Activated CD4-positive, alpha-beta memory T cell treated with anti-CD3 and anti-CD28 coated beads for 36 hours (primary cell): ENCODE measurements at regions not wholly inside any gene's neighbourhood (a gene's known extent, or its start where the extent isn't known, plus 50 kb on each side); places are given as distances from the start of the nearest gene placed in this dataset.

Experiments used
- CTCF ChIA-PET: fragments of 350-600 bp; sonication (Branson Sonifier 250); formaldehyde crosslinking; loops from one replicate; lab custom pipeline; 2021; ENCODE audit warnings: antibody characterized with exemption, inconsistent platforms; lab: Charles Lee
- POLR2A ChIA-PET: fragments of 350-600 bp; sonication (Branson Sonifier 250); formaldehyde crosslinking; loops from one replicate; lab custom pipeline; 2021; ENCODE audit warnings: antibody characterized with exemption; lab: Charles Lee
- DNase-seq: peaks from one replicate; pipeline ENCODE4 v3.0.0-alpha.2; 2020
- H3K27ac Mint-ChIP-seq: one replicate; pipeline ENCODE4 v1.8.0; 2021; ENCODE audit warnings: mixed read lengths
- H3K27me3 Mint-ChIP-seq: one replicate; pipeline ENCODE4 v1.8.0; 2021; ENCODE audit warnings: mixed read lengths
- H3K36me3 Mint-ChIP-seq: one replicate; pipeline ENCODE4 v1.8.0; 2021; ENCODE audit warnings: mixed read lengths
- H3K4me1 Mint-ChIP-seq: one replicate; pipeline ENCODE4 v1.8.0; 2021; ENCODE audit warnings: low read depth, mixed read lengths
- H3K4me3 Mint-ChIP-seq: one replicate; pipeline ENCODE4 v1.8.0; 2021; ENCODE audit warnings: mild to moderate bottlenecking, mixed read lengths
- H3K9me3 Mint-ChIP-seq: one replicate; pipeline ENCODE4 v1.8.0; 2021; ENCODE audit warnings: mixed read lengths
- intact Hi-C: fragments of 100-400 bp; cut with micrococcal nuclease; formaldehyde crosslinking; loops from one replicate; pipeline ENCODE4 v1.15.1; 2023

DNA sequence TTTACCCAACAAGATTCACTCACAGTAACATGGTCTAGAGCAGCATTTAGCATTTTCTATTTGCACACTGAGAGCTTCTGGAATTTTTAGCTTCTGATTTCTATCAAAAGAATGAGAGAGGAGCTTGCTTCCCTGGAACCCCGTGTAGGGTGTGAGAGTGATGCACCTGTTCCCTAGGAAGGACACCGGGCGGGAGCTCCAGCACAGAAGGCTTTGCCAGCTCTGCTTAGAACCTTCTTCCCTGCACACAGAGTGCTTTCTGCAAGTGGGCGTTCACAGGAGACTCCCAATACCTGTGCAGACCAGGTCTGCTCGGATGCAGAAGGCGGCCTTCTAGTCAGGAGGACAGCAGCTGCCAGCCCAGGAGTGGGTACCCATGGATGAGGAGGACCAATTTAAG is 217.3 kb downstream of the TBXT start:
- intact Hi-C loops = no loop called here
- Mint-ChIP-seq H3K9me3 (no peaks in the 10 kb centered on the region), H3K36me3 (no peaks in the 10 kb centered on the region), H3K27ac (no peak overlapping the region), H3K27me3 (peaks cover 4% of the 10 kb centered on the region), H3K4me1 (no peaks in the 10 kb centered on the region), H3K4me3 (no peak overlapping the region)
- no peak for DNase-seq
- ChIA-PET POLR2A (no interaction called here), CTCF (no interaction called here)

DNA sequence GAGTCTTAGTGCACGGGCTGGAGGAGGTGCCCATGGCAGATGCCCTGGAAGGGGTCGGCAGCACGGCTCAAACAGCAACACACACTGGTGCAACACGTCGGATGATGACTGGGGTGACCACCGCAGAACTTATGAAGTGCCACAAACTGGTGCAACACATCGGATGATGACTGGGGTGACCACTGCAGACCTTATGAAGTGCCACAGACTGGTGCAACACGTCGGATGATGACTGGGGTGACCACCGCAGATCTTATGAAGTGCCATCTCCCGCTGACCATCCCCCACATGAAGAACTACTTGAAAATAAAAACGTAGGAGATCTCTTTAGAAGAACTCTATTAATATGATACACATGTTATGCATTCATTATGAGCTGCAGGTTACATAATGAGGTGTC is 218.3 kb downstream of the TBXT start:
- no peak overlapping the region for H3K4me3 Mint-ChIP-seq
- ChIA-PET CTCF (no interaction called here), POLR2A (no interaction called here)
- no peaks in the 10 kb centered on the region for H3K36me3 Mint-ChIP-seq
- H3K4me1 Mint-ChIP-seq = no peaks in the 10 kb centered on the region
- H3K27me3 Mint-ChIP-seq = peaks cover 2% of the 10 kb centered on the region
- no peaks in the 10 kb centered on the region for H3K9me3 Mint-ChIP-seq
- DNase-seq = no peak
- no peak overlapping the region for H3K27ac Mint-ChIP-seq
- intact Hi-C loops = no loop called here

DNA sequence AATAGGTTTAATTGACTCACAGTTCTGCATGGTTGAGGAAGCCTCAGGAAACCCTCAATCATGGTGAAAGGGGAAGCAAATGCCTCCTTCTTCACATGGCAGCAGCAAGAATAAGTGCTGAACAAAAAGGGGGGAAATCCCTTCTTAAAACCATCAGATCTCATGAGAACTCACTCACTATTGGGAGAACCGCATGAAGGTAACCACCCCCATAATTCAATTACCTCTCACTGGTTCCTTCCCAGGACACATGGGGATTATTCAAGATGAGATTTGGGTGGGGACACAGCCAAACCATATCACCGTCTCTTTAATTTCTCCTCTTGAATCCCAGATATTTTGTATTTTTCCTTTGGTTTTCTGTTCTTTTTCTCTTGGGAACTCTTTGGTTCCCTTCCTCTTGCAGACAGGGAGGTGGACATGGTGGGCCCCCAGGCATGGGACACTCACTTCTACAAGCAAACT is 223.6 kb downstream of the TBXT start:
- ChIA-PET CTCF (no interaction called here), POLR2A (no interaction called here)
- Mint-ChIP-seq H3K27ac (no peak overlapping the region), H3K27me3 (peaks cover under 1% of the 10 kb centered on the region), H3K36me3 (no peaks in the 10 kb centered on the region), H3K9me3 (peaks cover 7% of the 10 kb centered on the region), H3K4me3 (no peak overlapping the region), H3K4me1 (no peaks in the 10 kb centered on the region)
- intact Hi-C loops = no loop called here
- no peak for DNase-seq

DNA sequence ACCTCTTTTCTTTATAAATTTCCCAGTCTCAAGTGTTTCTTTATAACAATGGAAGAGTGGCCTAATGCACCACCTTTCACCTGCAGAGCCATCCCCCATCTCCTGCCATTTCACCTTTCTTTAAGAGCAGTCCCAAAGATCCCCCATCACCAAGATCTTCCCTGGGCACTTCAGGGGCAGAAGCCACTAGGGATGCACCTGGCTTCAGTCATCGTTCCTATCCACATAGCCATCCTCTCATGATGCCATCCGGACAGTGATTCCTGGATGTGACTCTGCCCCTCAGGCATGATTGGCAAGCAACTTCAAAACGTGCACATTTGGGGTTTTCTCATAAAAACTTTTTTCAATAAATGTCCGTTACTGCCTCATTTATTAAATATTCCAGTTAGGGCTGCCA is 225.9 kb downstream of the TBXT start:
- H3K36me3 Mint-ChIP-seq = no peaks in the 10 kb centered on the region
- peaks cover 7% of the 10 kb centered on the region for H3K9me3 Mint-ChIP-seq
- POLR2A ChIA-PET = no interaction called here
- H3K27ac Mint-ChIP-seq = no peak overlapping the region
- intact Hi-C loops = no loop called here
- CTCF ChIA-PET = no interaction called here
- peaks cover under 1% of the 10 kb centered on the region for H3K27me3 Mint-ChIP-seq
- DNase-seq = no peak
- no peaks in the 10 kb centered on the region for H3K4me1 Mint-ChIP-seq
- no peak overlapping the region for H3K4me3 Mint-ChIP-seq

DNA sequence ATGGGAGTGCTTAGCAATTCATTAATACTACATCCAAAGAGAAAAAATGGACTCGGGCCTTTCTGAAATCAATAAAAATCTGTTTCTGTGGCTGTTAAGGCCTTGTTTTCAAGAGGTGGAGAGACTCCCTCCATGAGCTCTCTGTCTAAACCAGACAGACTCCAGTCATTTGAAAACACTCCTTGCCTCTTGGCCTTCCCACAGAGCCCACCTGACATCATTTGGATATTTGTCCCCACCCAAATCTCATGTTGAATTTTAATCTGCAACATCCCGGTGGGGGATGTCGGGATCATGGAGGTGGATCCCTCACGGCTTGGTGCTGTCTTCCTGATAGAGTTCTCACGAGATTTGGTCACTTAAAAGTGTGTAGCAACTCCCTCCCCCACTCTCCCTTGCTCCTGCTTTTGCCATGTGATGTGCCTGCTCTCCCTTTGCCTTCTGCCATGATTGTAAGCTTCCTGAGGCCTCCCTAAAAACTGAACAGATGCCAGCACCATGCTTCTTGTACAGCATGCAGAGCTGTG is 226.3 kb downstream of the TBXT start:
- DNase-seq = no peak
- H3K36me3 Mint-ChIP-seq = no peaks in the 10 kb centered on the region
- H3K4me1 Mint-ChIP-seq = no peaks in the 10 kb centered on the region
- H3K27me3 Mint-ChIP-seq = peaks cover 2% of the 10 kb centered on the region
- H3K27ac Mint-ChIP-seq = no peak overlapping the region
- ChIA-PET POLR2A (no interaction called here), CTCF (no interaction called here)
- H3K9me3 Mint-ChIP-seq = peaks cover 7% of the 10 kb centered on the region
- no peak overlapping the region for H3K4me3 Mint-ChIP-seq
- intact Hi-C loops = no loop called here

DNA sequence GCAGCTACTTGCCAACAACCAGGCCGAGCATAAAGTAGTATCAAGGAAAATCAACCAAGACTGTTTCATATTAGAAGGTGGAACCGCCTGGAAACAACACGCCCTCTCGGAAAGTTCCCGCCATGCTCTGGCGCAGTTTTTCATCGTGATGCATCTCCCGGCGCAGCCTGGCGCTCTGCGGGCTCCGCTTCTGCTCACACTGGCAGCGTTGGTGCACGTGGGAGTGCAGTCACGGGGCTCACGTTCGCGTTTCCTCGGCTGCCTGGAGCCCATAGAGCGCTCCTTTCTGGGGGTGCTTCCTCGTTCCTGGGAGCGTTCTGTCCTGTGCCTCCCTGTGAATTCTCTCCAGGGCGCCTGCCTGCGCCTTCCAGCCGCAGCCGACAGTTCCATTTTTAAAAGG is 227.3 kb downstream of the TBXT start:
- H3K4me3 Mint-ChIP-seq = no peak overlapping the region
- ChIA-PET POLR2A (no interaction called here), CTCF (no interaction called here)
- no peaks in the 10 kb centered on the region for H3K4me1 Mint-ChIP-seq
- no peak overlapping the region for H3K27ac Mint-ChIP-seq
- H3K9me3 Mint-ChIP-seq = peaks cover 7% of the 10 kb centered on the region
- intact Hi-C loops = no loop called here
- H3K27me3 Mint-ChIP-seq = peaks cover 2% of the 10 kb centered on the region
- no peaks in the 10 kb centered on the region for H3K36me3 Mint-ChIP-seq
- DNase-seq = no peak

DNA sequence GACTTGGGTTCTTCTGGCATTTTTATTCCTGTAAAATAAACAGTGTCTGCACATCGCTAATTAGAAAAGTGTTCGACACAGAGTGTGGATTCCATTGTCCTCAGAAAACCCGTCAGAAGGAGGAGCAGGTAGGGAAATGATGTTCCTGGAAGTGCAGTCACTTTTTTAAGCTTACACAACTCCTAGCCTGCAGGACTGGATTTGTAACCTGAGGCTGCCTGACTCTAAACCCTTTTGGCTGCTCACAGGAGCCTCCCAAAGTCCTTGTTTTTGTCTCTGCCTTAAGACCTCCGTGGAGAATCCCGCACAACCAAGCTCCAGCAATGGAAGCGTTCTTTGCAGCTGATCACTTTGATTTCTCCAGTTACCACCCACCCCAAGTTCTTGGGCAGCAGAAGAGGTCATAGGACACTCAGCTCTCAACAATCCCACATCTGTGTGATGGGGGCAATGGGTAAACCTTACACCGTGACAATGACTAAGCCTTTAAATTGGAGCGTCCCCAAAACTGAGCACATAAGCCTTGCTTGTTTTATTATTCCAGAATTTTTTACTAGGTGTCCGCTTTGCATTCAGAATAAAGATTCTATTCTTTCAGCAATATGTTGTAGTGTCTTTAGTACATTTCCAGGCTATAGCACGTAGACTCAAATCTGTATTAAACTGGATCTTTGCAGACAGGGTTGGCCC is 227.9 kb downstream of the TBXT start:
- peaks cover 2% of the 10 kb centered on the region for H3K27me3 Mint-ChIP-seq
- DNase-seq = no peak
- intact Hi-C loops = no loop called here
- H3K4me1 Mint-ChIP-seq = no peaks in the 10 kb centered on the region
- no peak overlapping the region for H3K27ac Mint-ChIP-seq
- H3K4me3 Mint-ChIP-seq = no peak overlapping the region
- CTCF ChIA-PET = no interaction called here
- POLR2A ChIA-PET = no interaction called here
- H3K9me3 Mint-ChIP-seq = peaks cover 7% of the 10 kb centered on the region
- no peaks in the 10 kb centered on the region for H3K36me3 Mint-ChIP-seq

DNA sequence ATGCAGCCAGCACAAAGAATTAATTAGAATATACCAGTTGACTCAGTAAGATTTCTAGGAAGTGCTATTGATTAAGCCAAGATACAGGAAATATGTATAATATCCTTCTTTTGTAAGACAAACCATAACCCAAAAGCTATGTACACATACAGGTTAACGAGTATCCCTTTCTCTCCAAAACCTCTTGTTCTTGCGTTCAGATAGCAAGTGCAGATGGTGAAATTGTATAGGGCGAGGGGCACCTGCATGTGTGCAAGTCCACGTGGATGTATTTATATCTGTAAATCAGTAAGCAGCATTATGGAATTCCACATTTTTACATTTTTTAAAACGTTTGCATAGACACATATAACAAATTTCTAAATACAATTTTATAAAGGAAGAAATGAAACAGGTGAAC is 228.6 kb downstream of the TBXT start:
- no peaks in the 10 kb centered on the region for H3K4me1 Mint-ChIP-seq
- peaks cover 2% of the 10 kb centered on the region for H3K27me3 Mint-ChIP-seq
- no peaks in the 10 kb centered on the region for H3K36me3 Mint-ChIP-seq
- POLR2A ChIA-PET = no interaction called here
- H3K4me3 Mint-ChIP-seq = no peak overlapping the region
- no peak for DNase-seq
- CTCF ChIA-PET = no interaction called here
- H3K27ac Mint-ChIP-seq = no peak overlapping the region
- intact Hi-C loops = no loop called here
- peaks cover 7% of the 10 kb centered on the region for H3K9me3 Mint-ChIP-seq

DNA sequence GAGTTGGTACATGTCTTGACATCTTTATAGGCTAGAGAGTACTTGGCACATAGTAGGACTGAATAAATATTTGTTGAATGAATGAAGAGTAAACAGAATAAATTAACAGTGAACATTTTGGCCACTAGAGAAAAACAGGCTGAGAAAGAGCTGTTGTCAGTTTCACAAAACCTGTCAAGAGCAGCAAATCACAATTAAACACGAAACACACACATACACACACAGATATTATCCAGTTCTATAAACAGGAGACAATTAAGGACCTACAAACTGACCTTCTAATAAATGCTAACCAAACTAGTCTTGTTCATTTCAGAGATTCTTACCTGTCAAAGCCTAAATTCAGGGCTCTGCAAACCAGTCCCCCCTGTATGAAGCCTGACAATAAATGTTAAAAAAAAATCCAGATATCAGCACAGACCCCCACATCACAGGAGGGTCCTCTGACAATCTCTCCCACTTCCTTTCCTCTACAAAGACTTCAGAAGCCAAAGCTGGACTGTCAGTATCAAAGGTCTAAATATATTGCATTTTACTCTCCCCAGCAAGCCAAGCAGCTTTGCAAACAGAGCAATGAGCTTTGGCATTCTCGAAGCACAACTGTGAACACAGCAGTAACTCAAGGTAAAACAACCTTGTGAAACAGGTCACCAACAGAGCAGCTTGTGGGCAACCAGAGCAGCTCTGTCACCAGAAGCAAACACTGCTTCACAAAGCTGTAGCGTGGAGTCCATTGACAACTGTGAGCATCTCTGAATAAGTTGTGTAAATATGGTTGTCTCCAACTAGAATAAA is 229.9 kb downstream of the TBXT start:
- H3K4me1 Mint-ChIP-seq = no peaks in the 10 kb centered on the region

DNA sequence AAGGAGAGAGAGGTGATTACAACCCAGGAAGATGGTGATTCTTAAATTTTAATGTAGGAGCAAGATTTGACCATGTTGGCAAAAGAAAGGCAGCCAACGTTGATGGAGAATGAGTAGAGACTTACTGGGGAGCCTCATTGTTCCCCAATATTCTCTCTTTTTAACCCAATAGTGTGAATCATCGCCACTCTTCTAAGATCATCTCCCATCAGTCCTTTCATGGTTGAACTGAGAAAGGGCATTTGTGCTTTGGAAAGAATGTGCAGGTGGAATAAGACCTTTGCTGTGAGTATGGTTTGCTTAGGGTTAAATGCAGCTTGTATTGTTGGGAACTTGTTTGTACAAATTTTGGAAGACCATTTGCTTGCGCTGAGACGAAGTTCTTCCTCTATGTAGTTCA is 231.0 kb downstream of the TBXT start:
- ChIA-PET CTCF (interaction anchor here (1.4 kb wide), 1 partner anchor 10 kb away, joined by 3 read pairs; no protein-coding TSS in a partner anchor), POLR2A (no interaction called here)
- intact Hi-C loops = no loop called here
- Mint-ChIP-seq H3K27ac (no peak overlapping the region), H3K9me3 (peaks cover 5% of the 10 kb centered on the region), H3K4me1 (no peaks in the 10 kb centered on the region), H3K36me3 (no peaks in the 10 kb centered on the region), H3K4me3 (no peak overlapping the region), H3K27me3 (peaks cover 2% of the 10 kb centered on the region)
- no peak for DNase-seq

More for the DNA sequence above, 229.9 kb downstream of the TBXT start:
- intact Hi-C loops = no loop called here
- Mint-ChIP-seq H3K9me3 (peaks cover 7% of the 10 kb centered on the region), H3K36me3 (no peaks in the 10 kb centered on the region), H3K4me3 (no peak overlapping the region), H3K27me3 (peaks cover 2% of the 10 kb centered on the region), H3K27ac (no peak overlapping the region)
- POLR2A ChIA-PET = no interaction called here
- no peak for DNase-seq
- CTCF ChIA-PET = interaction anchor here (1.4 kb wide), 1 partner anchor 9 kb away, joined by 3 read pairs; no protein-coding TSS in a partner anchor

DNA sequence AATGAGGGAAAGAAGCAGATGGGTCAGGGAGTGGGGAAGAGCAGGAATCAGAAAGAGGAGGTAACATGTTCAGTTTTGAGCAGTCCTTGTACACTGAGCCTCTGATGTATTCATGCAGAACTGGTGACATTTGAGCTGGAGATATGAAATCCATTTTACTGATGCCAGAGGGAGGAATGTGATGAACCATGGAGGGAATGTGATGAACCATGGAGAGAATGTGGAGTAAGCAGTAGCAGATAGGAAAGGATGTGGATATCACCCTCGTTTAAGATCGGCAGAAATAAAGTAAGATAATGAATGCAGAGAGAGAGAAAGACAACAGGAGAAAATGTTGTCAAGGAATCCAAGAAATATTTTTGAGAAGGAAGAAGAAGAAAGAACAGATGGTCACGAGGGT is 231.6 kb downstream of the TBXT start:
- no peak for DNase-seq
- ChIA-PET CTCF (no interaction called here), POLR2A (no interaction called here)
- no peaks in the 10 kb centered on the region for H3K36me3 Mint-ChIP-seq
- no peak overlapping the region for H3K27ac Mint-ChIP-seq
- H3K9me3 Mint-ChIP-seq = no peaks in the 10 kb centered on the region
- H3K4me1 Mint-ChIP-seq = no peaks in the 10 kb centered on the region
- intact Hi-C loops = no loop called here
- H3K4me3 Mint-ChIP-seq = no peak overlapping the region
- H3K27me3 Mint-ChIP-seq = peaks cover 2% of the 10 kb centered on the region

DNA sequence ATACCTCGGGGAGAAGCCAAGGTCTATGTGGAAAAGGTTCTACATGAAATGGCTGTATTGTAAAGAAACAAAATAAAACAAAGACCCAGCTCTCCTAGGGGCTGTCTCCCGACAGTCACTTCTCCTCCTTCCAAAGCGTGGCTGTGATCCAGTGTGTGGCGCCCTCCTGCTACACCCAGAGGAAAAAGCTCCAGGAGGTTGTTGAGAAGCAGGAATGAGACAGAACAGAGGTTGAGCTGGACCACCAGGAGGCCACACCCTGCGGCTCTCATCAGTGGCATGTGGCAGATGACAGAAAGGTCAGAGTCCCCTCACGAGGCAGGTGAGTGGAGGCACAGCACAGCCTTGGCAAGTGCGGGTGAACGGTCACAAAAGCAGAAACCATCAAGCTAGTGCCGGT is 236.0 kb downstream of the TBXT start:
- ChIA-PET POLR2A (no interaction called here), CTCF (no interaction called here)
- Mint-ChIP-seq H3K27ac (no peak overlapping the region), H3K36me3 (no peaks in the 10 kb centered on the region), H3K9me3 (no peaks in the 10 kb centered on the region), H3K4me3 (no peak overlapping the region), H3K27me3 (peaks cover under 1% of the 10 kb centered on the region), H3K4me1 (no peaks in the 10 kb centered on the region)
- intact Hi-C loops = no loop called here
- no peak for DNase-seq
